HepG2 (cell line): ENCODE measurements at regions not wholly inside any gene's neighbourhood (a gene's known extent, or its start where the extent isn't known, plus 50 kb on each side); places are given as distances from the start of the nearest gene placed in this dataset.

Experiments
- ATAC-seq: fragments of 200-7000 bp; cut with Tn5 transposase; 3 replicates; pipeline ENCODE4 v1.9.1; 2020; ENCODE audit warnings: mild to moderate bottlenecking, moderate library complexity
- BruUV-seq: library from RNA; stranded (reverse); fragments of 400-500 nt; replicated peaks from 2 replicates; lab custom pipeline; 2021; lab: Mats Ljungman, UMichigan
- CTCF ChIA-PET: fragments of 300-600 bp; formaldehyde crosslinking; extraction: SDS; loops from one replicate; lab custom pipeline; 2021; ENCODE audit warnings: low total read pairs, inconsistent platforms, low intra/inter-chr PET ratio; lab: Yijun Ruan, JAX
- POLR2A ChIA-PET: fragments of 350-600 bp; sonication (Branson Sonifier 250); formaldehyde crosslinking; loops from one replicate; lab custom pipeline; 2020; ENCODE audit warnings: antibody characterized with exemption, inconsistent platforms; lab: Yijun Ruan, JAX
- DNase-seq: peaks from one replicate; pipeline ENCODE4 v3.0.0-alpha.2; 2015; ENCODE audit warnings: low spot score
- FAIRE-seq: peaks from 3 replicates; lab custom pipeline; 2011; peaks lifted over from hg19 to GRCh38; lab: Jason Lieb, UNC
- H2AFZ ChIP-seq: one replicate; pipeline ENCODE4 v1.6.1; 2011; ENCODE audit warnings: low read length, inconsistent platforms
- H3K27ac ChIP-seq: fragments of 300-600 bp; 3 replicates; pipeline ENCODE4 v1.8.0; 2011; ENCODE audit warnings: mixed run types, mild to moderate bottlenecking, mixed read lengths, low read length, inconsistent platforms; ENCODE audit not compliant: insufficient read depth; ENCODE audit errors: extremely low read length
- H3K27me3 ChIP-seq, 2 experiments: fragments of 200-600 bp in 1 of 2; 2 replicates in 1 of 2; 3 replicates in 1 of 2; pipeline versions ENCODE4 v1.6.0 to v1.8.0; 2011; ENCODE audit warnings: low read length in 2 of 2, mild to moderate bottlenecking in 2 of 2, moderate library complexity in 2 of 2, inconsistent platforms in 1 of 2; ENCODE audit not compliant: insufficient read depth in 2 of 2, control insufficient read depth in 1 of 2
- H3K36me3 ChIP-seq, 2 experiments: fragments of 200-600 bp in 1 of 2; replicated peaks in 1 of 2; 2 replicates in 1 of 2; 3 replicates in 1 of 2; pipeline versions ENCODE4 v1.5.1 to v1.8.0; 2011; ENCODE audit warnings: low read length in 2 of 2, inconsistent platforms in 1 of 2; ENCODE audit not compliant: insufficient read depth in 2 of 2, control insufficient read depth in 1 of 2
- H3K4me1 ChIP-seq: 2 replicates; pipeline ENCODE4 v1.5.1; 2012; ENCODE audit warnings: low read length, inconsistent platforms; ENCODE audit not compliant: insufficient read depth
- H3K4me2 ChIP-seq: 2 replicates; pipeline ENCODE4 v1.6.0; 2011; ENCODE audit warnings: low read depth, low read length, inconsistent platforms
- H3K4me3 ChIP-seq, 3 experiments: fragments of 200-600 bp in 1 of 3; sonication (generic), shearing (Covaris generic) in 1 of 3; replicated peaks in 1 of 3; 2 replicates each; pipeline ENCODE4 v1.5.1; 2011 to 2016; ENCODE audit warnings: low read length in 3 of 3, inconsistent platforms in 2 of 3, low read depth in 2 of 3, mild to moderate bottlenecking in 2 of 3, control low read depth in 1 of 3, mixed read lengths in 1 of 3; ENCODE audit not compliant: insufficient read depth in 1 of 3
- H3K79me2 ChIP-seq: one replicate; pipeline ENCODE4 v1.6.1; 2011; ENCODE audit warnings: low read length, inconsistent platforms; ENCODE audit not compliant: insufficient read depth
- H3K9ac ChIP-seq: 2 replicates; pipeline ENCODE4 v1.6.0; 2011; ENCODE audit warnings: mild to moderate bottlenecking, low read depth, low read length, inconsistent platforms; ENCODE audit not compliant: insufficient read depth
- H3K9me3 ChIP-seq: 2 replicates; pipeline ENCODE4 v1.5.1; 2012; ENCODE audit warnings: mild to moderate bottlenecking, low read length
- H4K20me1 ChIP-seq: 2 replicates; pipeline ENCODE4 v1.6.0; 2011; ENCODE audit warnings: inconsistent platforms, mild to moderate bottlenecking, low read length, moderate library complexity; ENCODE audit not compliant: insufficient read depth
- AHR ChIP-seq: IDR thresholded peaks from 2 replicates; pipeline ENCODE4 v1.6.1; 2018; ENCODE audit warnings: missing genetic modification reagents, missing compliant biosample characterization
- ATRX ChIP-seq: sonication (generic); formaldehyde crosslinking; IDR thresholded peaks from 2 replicates; pipeline ENCODE4 v1.4.0; 2020; ENCODE audit warnings: missing genetic modification reagents, borderline replicate concordance
- GATAD2A ChIP-seq: IDR thresholded peaks from 2 replicates; pipeline ENCODE4 v1.6.1; 2016
- GFI1 ChIP-seq: sonication (generic); formaldehyde crosslinking; IDR thresholded peaks from 2 replicates; pipeline ENCODE4 v1.5.0; 2020; ENCODE audit warnings: missing genetic modification reagents, mild to moderate bottlenecking, borderline replicate concordance
- IRX3 ChIP-seq: sonication (generic); formaldehyde crosslinking; IDR thresholded peaks from 2 replicates; pipeline ENCODE4 v1.8.1; 2023; ENCODE audit warnings: mild to moderate bottlenecking, low read depth, missing genetic modification reagents, borderline replicate concordance
- MED13 ChIP-seq: sonication (generic); formaldehyde crosslinking; IDR thresholded peaks from 2 replicates; pipeline ENCODE4 v1.5.0; 2020; ENCODE audit warnings: missing genetic modification reagents
- POLR2G ChIP-seq: fragments of 200-400 bp; formaldehyde crosslinking; IDR thresholded peaks from 2 replicates; pipeline ENCODE4 v1.6.1; 2018; ENCODE audit warnings: mild to moderate bottlenecking, low read depth, low read length, moderate library complexity
- RAD21 ChIP-seq: fragments of 450-650 bp; formaldehyde crosslinking; IDR thresholded peaks from 2 replicates; pipeline ENCODE4 v1.5.0; 2020; ENCODE audit warnings: mild to moderate bottlenecking
- RAD51 ChIP-seq: fragments of 450-650 bp; IDR thresholded peaks from 2 replicates; pipeline ENCODE4 v1.6.1; 2016; ENCODE audit warnings: borderline replicate concordance
- ZFP36L2 ChIP-seq: sonication (generic); formaldehyde crosslinking; IDR thresholded peaks from 2 replicates; pipeline ENCODE4 v1.4.0; 2020; ENCODE audit warnings: missing genetic modification reagents
- ZKSCAN5 ChIP-seq: sonication (generic); formaldehyde crosslinking; IDR thresholded peaks from 2 replicates; pipeline ENCODE4 v1.5.1; 2020; ENCODE audit warnings: mild to moderate bottlenecking, missing genetic modification reagents
- ZNF17 ChIP-seq: sonication (generic); formaldehyde crosslinking; IDR thresholded peaks from 2 replicates; pipeline ENCODE4 v1.5.0; 2020; ENCODE audit warnings: mild to moderate bottlenecking, missing genetic modification reagents
- ZNF34 ChIP-seq: sonication (generic); formaldehyde crosslinking; IDR thresholded peaks from 2 replicates; pipeline ENCODE4 v1.4.0; 2020; ENCODE audit warnings: mild to moderate bottlenecking, missing genetic modification reagents, borderline replicate concordance
- ZNF431 ChIP-seq: sonication (generic); formaldehyde crosslinking; IDR thresholded peaks from 2 replicates; pipeline ENCODE4 v1.9.0; 2022; ENCODE audit warnings: missing genetic modification reagents, low read depth, mild to moderate bottlenecking, borderline replicate concordance
- ZNF616 ChIP-seq: sonication (generic); formaldehyde crosslinking; IDR thresholded peaks from 2 replicates; pipeline ENCODE4 v1.5.0; 2020; ENCODE audit warnings: low read depth, mild to moderate bottlenecking, missing genetic modification reagents
- WGBS: methylation state at CpG from one replicate; pipeline ENCODE4 v1.1.6; 2017; ENCODE audit warnings: low lambda C conversion rate; 5-methylcytosine and 5-hydroxymethylcytosine counted together
- in situ Hi-C: cut with HindIII; loops from 2 replicates; pipeline ENCODE4 v1.10.0; 2017; ENCODE audit warnings: low pct_unique_long_range_greater_than_20kb; ENCODE audit not compliant: extremely low pct_ligation_motif_present
- intact Hi-C: fragments of 100-400 bp; cut with micrococcal nuclease; formaldehyde crosslinking; loops from one replicate; pipeline ENCODE4 v1.10.0; 2022; ENCODE audit not compliant: unreplicated experiment
- TF ChIP-seq, protein P1 (sequence below): sonication (generic); formaldehyde crosslinking; IDR thresholded peaks from 2 replicates; pipeline ENCODE4 v1.4.0; 2020; ENCODE audit warnings: missing genetic modification reagents; ENCODE audit errors: not compliant biosample characterization
- TF ChIP-seq, protein P2 (sequence below): sonication (generic); formaldehyde crosslinking; IDR thresholded peaks from 2 replicates; pipeline ENCODE4 v1.5.1; 2020; ENCODE audit warnings: missing genetic modification reagents, mild to moderate bottlenecking, borderline replicate concordance
- TF ChIP-seq, protein P3 (sequence below): sonication (generic); formaldehyde crosslinking; IDR thresholded peaks from 2 replicates; pipeline ENCODE4 v1.4.0; 2020; ENCODE audit warnings: missing genetic modification reagents

GRCh38 chr6:155510879-155511278 lies 55.2 kb upstream of the NOX3 start:
- H3K9ac ChIP-seq: no peak overlapping the region
- 22% methylated on average over 1 of the region's 1 CpG for WGBS
- DNase-seq: no peak

More at GRCh38 chr6:155510879-155511278, 55.2 kb upstream of the NOX3 start:
- intact Hi-C loops: no loop called here
- no peak for TF ChIP-seq ZKSCAN5 (CRISPR knock-in tag)
- TF ChIP-seq AHR (CRISPR knock-in tag): no peak
- no peak for TF ChIP-seq POLR2G
- no peak for TF ChIP-seq ZNF34 (CRISPR knock-in tag)
- TF ChIP-seq, protein P1, sequence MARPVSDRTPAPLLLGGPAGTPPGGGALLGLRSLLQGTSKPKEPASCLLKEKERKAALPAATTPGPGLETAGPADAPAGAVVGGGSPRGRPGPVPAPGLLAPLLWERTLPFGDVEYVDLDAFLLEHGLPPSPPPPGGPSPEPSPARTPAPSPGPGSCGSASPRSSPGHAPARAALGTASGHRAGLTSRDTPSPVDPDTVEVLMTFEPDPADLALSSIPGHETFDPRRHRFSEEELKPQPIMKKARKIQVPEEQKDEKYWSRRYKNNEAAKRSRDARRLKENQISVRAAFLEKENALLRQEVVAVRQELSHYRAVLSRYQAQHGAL (CRISPR knock-in tag): no peak
- TF ChIP-seq GFI1 (CRISPR knock-in tag): no peak
- TF ChIP-seq, protein P2, sequence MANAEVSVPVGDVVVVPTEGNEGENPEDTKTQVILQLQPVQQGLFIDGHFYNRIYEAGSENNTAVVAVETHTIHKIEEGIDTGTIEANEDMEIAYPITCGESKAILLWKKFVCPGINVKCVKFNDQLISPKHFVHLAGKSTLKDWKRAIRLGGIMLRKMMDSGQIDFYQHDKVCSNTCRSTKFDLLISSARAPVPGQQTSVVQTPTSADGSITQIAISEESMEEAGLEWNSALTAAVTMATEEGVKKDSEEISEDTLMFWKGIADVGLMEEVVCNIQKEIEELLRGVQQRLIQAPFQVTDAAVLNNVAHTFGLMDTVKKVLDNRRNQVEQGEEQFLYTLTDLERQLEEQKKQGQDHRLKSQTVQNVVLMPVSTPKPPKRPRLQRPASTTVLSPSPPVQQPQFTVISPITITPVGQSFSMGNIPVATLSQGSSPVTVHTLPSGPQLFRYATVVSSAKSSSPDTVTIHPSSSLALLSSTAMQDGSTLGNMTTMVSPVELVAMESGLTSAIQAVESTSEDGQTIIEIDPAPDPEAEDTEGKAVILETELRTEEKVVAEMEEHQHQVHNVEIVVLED (CRISPR knock-in tag): no peak
- TF ChIP-seq ZNF616: no peak
- TF ChIP-seq ZNF431 (CRISPR knock-in tag): no peak
- TF ChIP-seq, protein P3, sequence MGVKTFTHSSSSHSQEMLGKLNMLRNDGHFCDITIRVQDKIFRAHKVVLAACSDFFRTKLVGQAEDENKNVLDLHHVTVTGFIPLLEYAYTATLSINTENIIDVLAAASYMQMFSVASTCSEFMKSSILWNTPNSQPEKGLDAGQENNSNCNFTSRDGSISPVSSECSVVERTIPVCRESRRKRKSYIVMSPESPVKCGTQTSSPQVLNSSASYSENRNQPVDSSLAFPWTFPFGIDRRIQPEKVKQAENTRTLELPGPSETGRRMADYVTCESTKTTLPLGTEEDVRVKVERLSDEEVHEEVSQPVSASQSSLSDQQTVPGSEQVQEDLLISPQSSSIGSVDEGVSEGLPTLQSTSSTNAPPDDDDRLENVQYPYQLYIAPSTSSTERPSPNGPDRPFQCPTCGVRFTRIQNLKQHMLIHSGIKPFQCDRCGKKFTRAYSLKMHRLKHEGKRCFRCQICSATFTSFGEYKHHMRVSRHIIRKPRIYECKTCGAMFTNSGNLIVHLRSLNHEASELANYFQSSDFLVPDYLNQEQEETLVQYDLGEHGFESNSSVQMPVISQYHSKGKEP: no peak
- TF ChIP-seq IRX3 (CRISPR knock-in tag): no peak
- no peak for TF ChIP-seq MED13
- TF ChIP-seq ZNF17: no peak
- no peak for TF ChIP-seq RAD21 (CRISPR knock-in tag)
- TF ChIP-seq ATRX (CRISPR knock-in tag): no peak
- TF ChIP-seq RAD51: no peak
- no peak for TF ChIP-seq GATAD2A (CRISPR knock-in tag)
- no peak for TF ChIP-seq ZFP36L2 (CRISPR knock-in tag)
- TF ChIP-seq, all 625 proteins: peak for 0
- Histone ChIP-seq H3K9me3 (no peaks in the 10 kb centered on the region), H3K4me2 (no peak overlapping the region), H3K4me3 (no peak overlapping the region), H3K27me3 (no peaks in the 10 kb centered on the region), H4K20me1 (no peaks in the 10 kb centered on the region), H3K4me1 (no peaks in the 10 kb centered on the region), H2AFZ (no peak overlapping the region), H3K36me3 (no peaks in the 10 kb centered on the region), H3K27ac (no peak overlapping the region), H3K79me2 (no peaks in the 10 kb centered on the region)
- in situ Hi-C loops: no loop called here
- FAIRE-seq: no peak
- POLR2A ChIA-PET: no interaction called here
- no peak for ATAC-seq
- BruUV-seq: no TSS peak
- CTCF ChIA-PET: no interaction called here
